OCI-LY3 (cell line): ENCODE measurements at regions not wholly inside any gene's neighbourhood (a gene's known extent, or its start where the extent isn't known, plus 50 kb on each side); places are given as distances from the start of the nearest gene placed in this dataset.

Source experiments
- CTCF ChIP-seq: fragments of 200-600, 300-600 bp; sonication (generic); IDR thresholded peaks from 2 replicates; pipeline ENCODE4 v1.5.1; 2014; ENCODE audit warnings: antibody characterized with exemption, low read length, low read depth
- EZH2phosphoT487 ChIP-seq: fragments of 200-600 bp; shearing (Covaris generic); IDR thresholded peaks from 2 replicates; pipeline ENCODE4 v1.6.1; 2018; ENCODE audit warnings: antibody characterized with exemption, mixed run types, low read depth

DNA sequence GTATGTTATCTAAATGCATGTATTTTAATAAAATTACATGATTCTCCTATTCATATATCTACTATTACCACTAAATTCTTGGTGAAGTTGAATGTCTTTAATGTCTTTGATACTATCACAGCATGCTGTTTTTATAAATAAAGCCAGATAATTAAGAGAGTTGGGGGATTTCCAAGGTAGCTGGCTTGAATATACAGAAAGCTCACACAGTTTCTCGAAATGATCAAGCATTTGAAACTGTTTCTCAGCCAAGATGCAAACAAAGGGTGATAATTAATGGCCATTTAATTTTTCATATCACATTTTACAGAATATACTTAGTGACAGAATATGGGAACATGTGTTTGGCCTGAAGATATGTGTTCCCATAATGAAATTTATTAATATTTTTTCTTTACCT is 145.6 kb upstream of the CDH12 start:
- TF ChIP-seq CTCF (no peak), EZH2phosphoT487 (no peak)
